ENCODE measurements at regions not wholly inside any gene's neighbourhood (a gene's known extent, or its start where the extent isn't known, plus 50 kb on each side); places are given as distances from the start of the nearest gene placed in this dataset.

DNA sequence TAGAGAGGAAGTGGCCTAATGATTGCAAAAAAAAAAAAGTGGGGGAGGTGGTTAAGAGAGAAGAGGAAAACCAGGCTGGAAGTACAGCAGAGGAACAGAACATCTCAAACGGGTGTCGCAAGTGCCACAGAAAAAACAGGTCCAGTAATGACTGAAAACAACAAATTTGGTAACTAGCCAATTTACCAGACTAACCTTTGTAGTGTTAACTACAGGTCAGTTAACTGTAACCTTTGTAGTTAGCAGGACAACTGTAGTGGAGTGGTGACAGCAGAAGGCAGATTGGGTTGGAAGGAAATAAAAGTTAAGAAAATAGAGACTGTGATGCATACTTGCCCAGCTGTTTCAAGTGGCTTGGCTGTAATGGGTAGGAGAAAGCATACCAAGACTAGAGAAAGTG lies 91.4 kb upstream of the CHST9 start:
- RAD21 ChIA-PET (ENCODE audit: unreplicated experiment): no interaction called here
- Histone ChIP-seq H3K9ac (ENCODE audit: control insufficient read depth, insufficient read depth, low read length) (no peak overlapping the region), H3K9me3 (replicated peaks; ENCODE audit: control insufficient read depth, insufficient read depth, low read length) (no peaks in the 10 kb centered on the region), H3K4me3 (no peak overlapping the region), H4K20me1 (ENCODE audit: control insufficient read depth, insufficient read depth) (no peaks in the 10 kb centered on the region), H3K4me1 (ENCODE audit: control insufficient read depth, insufficient read depth, low read length) (no peaks in the 10 kb centered on the region), H3K27me3 (replicated peaks in 1 of 2; ENCODE audit: control insufficient read depth in 2 of 2, insufficient read depth in 2 of 2, low read length in 1 of 2) (no peaks in the 10 kb centered on the region), H3K4me2 (ENCODE audit: control insufficient read depth, insufficient read depth) (no peak overlapping the region), H3K79me2 (ENCODE audit: control insufficient read depth, insufficient read depth, low read length) (no peaks in the 10 kb centered on the region), H3K36me3 (ENCODE audit: control insufficient read depth in 2 of 2, insufficient read depth in 2 of 2, low read length in 1 of 2) (no peaks in the 10 kb centered on the region), H2AFZ (ENCODE audit: control insufficient read depth, low read depth, low read length) (no peak overlapping the region), H3K27ac (ENCODE audit: control insufficient read depth, insufficient read depth) (no peak overlapping the region)
- SMC1A ChIA-PET (ENCODE audit: uncharacterized antibody, unreplicated experiment): no interaction called here
- CTCF ChIA-PET: no interaction called here
- FAIRE-seq (no peak), ATAC-seq (no peak), DNase-seq (ENCODE audit: low read depth, low spot score) (no peak)
- 100% methylated on average over 2 of the region's 2 CpGs for WGBS (ENCODE audit: insufficient coverage, insufficient replicate concordance, low lambda C conversion rate, missing lambda C conversion rate)
- TF ChIP-seq, protein P1, sequence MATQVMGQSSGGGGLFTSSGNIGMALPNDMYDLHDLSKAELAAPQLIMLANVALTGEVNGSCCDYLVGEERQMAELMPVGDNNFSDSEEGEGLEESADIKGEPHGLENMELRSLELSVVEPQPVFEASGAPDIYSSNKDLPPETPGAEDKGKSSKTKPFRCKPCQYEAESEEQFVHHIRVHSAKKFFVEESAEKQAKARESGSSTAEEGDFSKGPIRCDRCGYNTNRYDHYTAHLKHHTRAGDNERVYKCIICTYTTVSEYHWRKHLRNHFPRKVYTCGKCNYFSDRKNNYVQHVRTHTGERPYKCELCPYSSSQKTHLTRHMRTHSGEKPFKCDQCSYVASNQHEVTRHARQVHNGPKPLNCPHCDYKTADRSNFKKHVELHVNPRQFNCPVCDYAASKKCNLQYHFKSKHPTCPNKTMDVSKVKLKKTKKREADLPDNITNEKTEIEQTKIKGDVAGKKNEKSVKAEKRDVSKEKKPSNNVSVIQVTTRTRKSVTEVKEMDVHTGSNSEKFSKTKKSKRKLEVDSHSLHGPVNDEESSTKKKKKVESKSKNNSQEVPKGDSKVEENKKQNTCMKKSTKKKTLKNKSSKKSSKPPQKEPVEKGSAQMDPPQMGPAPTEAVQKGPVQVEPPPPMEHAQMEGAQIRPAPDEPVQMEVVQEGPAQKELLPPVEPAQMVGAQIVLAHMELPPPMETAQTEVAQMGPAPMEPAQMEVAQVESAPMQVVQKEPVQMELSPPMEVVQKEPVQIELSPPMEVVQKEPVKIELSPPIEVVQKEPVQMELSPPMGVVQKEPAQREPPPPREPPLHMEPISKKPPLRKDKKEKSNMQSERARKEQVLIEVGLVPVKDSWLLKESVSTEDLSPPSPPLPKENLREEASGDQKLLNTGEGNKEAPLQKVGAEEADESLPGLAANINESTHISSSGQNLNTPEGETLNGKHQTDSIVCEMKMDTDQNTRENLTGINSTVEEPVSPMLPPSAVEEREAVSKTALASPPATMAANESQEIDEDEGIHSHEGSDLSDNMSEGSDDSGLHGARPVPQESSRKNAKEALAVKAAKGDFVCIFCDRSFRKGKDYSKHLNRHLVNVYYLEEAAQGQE (IDR thresholded peaks at IDR 0.05; ENCODE audit: low read depth, low read length): no peak
- TF ChIP-seq, protein P2, sequence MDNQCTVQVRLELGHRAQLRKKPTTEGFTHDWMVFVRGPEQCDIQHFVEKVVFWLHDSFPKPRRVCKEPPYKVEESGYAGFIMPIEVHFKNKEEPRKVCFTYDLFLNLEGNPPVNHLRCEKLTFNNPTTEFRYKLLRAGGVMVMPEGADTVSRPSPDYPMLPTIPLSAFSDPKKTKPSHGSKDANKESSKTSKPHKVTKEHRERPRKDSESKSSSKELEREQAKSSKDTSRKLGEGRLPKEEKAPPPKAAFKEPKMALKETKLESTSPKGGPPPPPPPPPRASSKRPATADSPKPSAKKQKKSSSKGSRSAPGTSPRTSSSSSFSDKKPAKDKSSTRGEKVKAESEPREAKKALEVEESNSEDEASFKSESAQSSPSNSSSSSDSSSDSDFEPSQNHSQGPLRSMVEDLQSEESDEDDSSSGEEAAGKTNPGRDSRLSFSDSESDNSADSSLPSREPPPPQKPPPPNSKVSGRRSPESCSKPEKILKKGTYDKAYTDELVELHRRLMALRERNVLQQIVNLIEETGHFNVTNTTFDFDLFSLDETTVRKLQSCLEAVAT (IDR thresholded peaks at IDR 0.05): no peak
- no peak for TF ChIP-seq TCF12 (IDR thresholded peaks at IDR 0.05; ENCODE audit: low read depth, low read length)
- TF ChIP-seq CBFB (IDR thresholded peaks at IDR 0.05; ENCODE audit: low read depth): no peak
- TF ChIP-seq KAT2A (conservative IDR thresholded peaks at IDR 0.05; ENCODE audit: control insufficient read depth, low read depth, low read length): no peak
- TF ChIP-seq POU2F2 (IDR thresholded peaks at IDR 0.05; ENCODE audit: borderline replicate concordance, low read depth, low read length): no peak
- no peak for TF ChIP-seq SREBF1 (IDR thresholded peaks at IDR 0.05; ENCODE audit: low read length)
- no peak for TF ChIP-seq ZNF217 (IDR thresholded peaks at IDR 0.05)
- no peak for TF ChIP-seq RAD51 (IDR thresholded peaks at IDR 0.05)
- TF ChIP-seq, protein P3, sequence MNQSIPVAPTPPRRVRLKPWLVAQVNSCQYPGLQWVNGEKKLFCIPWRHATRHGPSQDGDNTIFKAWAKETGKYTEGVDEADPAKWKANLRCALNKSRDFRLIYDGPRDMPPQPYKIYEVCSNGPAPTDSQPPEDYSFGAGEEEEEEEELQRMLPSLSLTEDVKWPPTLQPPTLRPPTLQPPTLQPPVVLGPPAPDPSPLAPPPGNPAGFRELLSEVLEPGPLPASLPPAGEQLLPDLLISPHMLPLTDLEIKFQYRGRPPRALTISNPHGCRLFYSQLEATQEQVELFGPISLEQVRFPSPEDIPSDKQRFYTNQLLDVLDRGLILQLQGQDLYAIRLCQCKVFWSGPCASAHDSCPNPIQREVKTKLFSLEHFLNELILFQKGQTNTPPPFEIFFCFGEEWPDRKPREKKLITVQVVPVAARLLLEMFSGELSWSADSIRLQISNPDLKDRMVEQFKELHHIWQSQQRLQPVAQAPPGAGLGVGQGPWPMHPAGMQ (IDR thresholded peaks at IDR 0.05; ENCODE audit: borderline replicate concordance): no peak
- no peak for TF ChIP-seq ZBED1 (IDR thresholded peaks at IDR 0.05; ENCODE audit: borderline replicate concordance)
- TF ChIP-seq NRF1 (conservative IDR thresholded peaks at IDR 0.05; ENCODE audit: low read depth, low read length): no peak
- no peak for TF ChIP-seq FOS (IDR thresholded peaks at IDR 0.05; ENCODE audit: borderline replicate concordance, extremely low read depth, insufficient read length)
- no peak for TF ChIP-seq SUPT20H (IDR thresholded peaks at IDR 0.05; ENCODE audit: borderline replicate concordance, control insufficient read depth, low read depth, low read length)
- TF ChIP-seq, protein P4, sequence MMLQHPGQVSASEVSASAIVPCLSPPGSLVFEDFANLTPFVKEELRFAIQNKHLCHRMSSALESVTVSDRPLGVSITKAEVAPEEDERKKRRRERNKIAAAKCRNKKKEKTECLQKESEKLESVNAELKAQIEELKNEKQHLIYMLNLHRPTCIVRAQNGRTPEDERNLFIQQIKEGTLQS (IDR thresholded peaks at IDR 0.05; ENCODE audit: borderline replicate concordance, extremely low read depth, low read depth, low read length): no peak
- no peak for TF ChIP-seq ZNF622 (IDR thresholded peaks at IDR 0.05)
- POLR2A ChIA-PET: no interaction called here
- no TSS peak for BruUV-seq (replicated peaks)
- intact Hi-C loops (cut with micrococcal nuclease; ENCODE audit: unreplicated experiment): no loop called here
- in situ Hi-C loops (cut with MboI): no loop called here

All from GM12878 (cell line).